HUES6 (cell line): ENCODE measurements at regions not wholly inside any gene's neighbourhood (a gene's known extent, or its start where the extent isn't known, plus 50 kb on each side); places are given as distances from the start of the nearest gene placed in this dataset.
"Not testable (repeated sequence)": the region's sequence is repeated elsewhere in the genome, so short reads cannot be mapped to it uniquely, and the experiment has no call there.

Source experiments
- H3K27ac ChIP-seq: 2 replicates; pipeline ENCODE4 v1.7.0; 2013; ENCODE audit warnings: low read depth, mild to moderate bottlenecking, low read length, inconsistent platforms
- H3K27me3 ChIP-seq: 2 replicates; pipeline ENCODE4 v1.6.1; 2013; ENCODE audit warnings: low read length; ENCODE audit not compliant: control insufficient read depth, insufficient read depth
- H3K36me3 ChIP-seq: 2 replicates; pipeline ENCODE4 v1.6.1; 2013; ENCODE audit warnings: low read length; ENCODE audit not compliant: control insufficient read depth, insufficient read depth
- H3K4me1 ChIP-seq: 2 replicates; pipeline ENCODE4 v1.6.1; 2013; ENCODE audit warnings: low read length; ENCODE audit not compliant: control insufficient read depth, insufficient read depth
- H3K4me3 ChIP-seq: 2 replicates; pipeline ENCODE4 v1.5.1; 2013; ENCODE audit warnings: low read depth, low read length
- H3K9ac ChIP-seq: one replicate; pipeline ENCODE4 v1.6.1; 2013; ENCODE audit warnings: mild to moderate bottlenecking, low read length
- H3K9me3 ChIP-seq: 2 replicates; pipeline ENCODE4 v1.6.1; 2013; ENCODE audit warnings: low read depth, low read length; ENCODE audit not compliant: control insufficient read depth, insufficient read depth

GRCh38 chr3:70506775-70507174 lies 194.3 kb upstream of the MDFIC2 start:
- Histone ChIP-seq H3K4me1 (no peaks in the 10 kb centered on the region; the same call in 1 of the 2 replicates), H3K9ac (no peak overlapping the region), H3K4me3 (no peak overlapping the region), H3K36me3 (no peaks in the 10 kb centered on the region), H3K27me3 (no peaks in the 10 kb centered on the region), H3K9me3 (no peaks in the 10 kb centered on the region), H3K27ac (no peak overlapping the region)

GRCh38 chr3:70501561-70501960 lies 189.1 kb upstream of the MDFIC2 start:
- H3K27ac ChIP-seq, result no peak overlapping the region

GRCh38 chr3:70488816-70489215 lies 176.4 kb upstream of the MDFIC2 start:
- H3K27me3 ChIP-seq, result no peaks in the 10 kb centered on the region
- H3K27ac ChIP-seq, result no peak overlapping the region
- H3K36me3 ChIP-seq, result no peaks in the 10 kb centered on the region
- H3K4me3 ChIP-seq, result no peak overlapping the region
- H3K9ac ChIP-seq, result no peak overlapping the region
- peaks cover 17% of the 10 kb centered on the region; the same call in 1 of the 2 replicates for H3K4me1 ChIP-seq
- H3K9me3 ChIP-seq, result no peaks in the 10 kb centered on the region

More at GRCh38 chr3:70501561-70501960, 189.1 kb upstream of the MDFIC2 start:
- Histone ChIP-seq H3K4me3 (no peak overlapping the region), H3K36me3 (no peaks in the 10 kb centered on the region), H3K9ac (no peak overlapping the region), H3K4me1 (no peaks in the 10 kb centered on the region), H3K9me3 (no peaks in the 10 kb centered on the region), H3K27me3 (no peaks in the 10 kb centered on the region)

GRCh38 chr3:70488131-70488530 lies 175.7 kb upstream of the MDFIC2 start:
- H3K4me3 ChIP-seq, result no peak overlapping the region
- H3K27ac ChIP-seq, result no peak overlapping the region
- no peak overlapping the region for H3K9ac ChIP-seq
- H3K27me3 ChIP-seq, result no peaks in the 10 kb centered on the region
- H3K9me3 ChIP-seq, result no peaks in the 10 kb centered on the region
- peaks cover 17% of the 10 kb centered on the region; the same call in 1 of the 2 replicates for H3K4me1 ChIP-seq
- no peaks in the 10 kb centered on the region for H3K36me3 ChIP-seq

GRCh38 chr3:70486414-70487017 lies 174.1 kb upstream of the MDFIC2 start:
- Histone ChIP-seq H3K4me1 (peaks cover 17% of the 10 kb centered on the region; the same call in 1 of the 2 replicates), H3K9me3 (no peaks in the 10 kb centered on the region), H3K27me3 (no peaks in the 10 kb centered on the region), H3K9ac (no peak overlapping the region), H3K4me3 (no peak overlapping the region), H3K27ac (no peak overlapping the region), H3K36me3 (no peaks in the 10 kb centered on the region)

- no peaks in the 10 kb centered on the region for H3K36me3 ChIP-seq
- H3K4me3 ChIP-seq, result no peak overlapping the region
- peaks cover 31% of the 10 kb centered on the region for H3K9me3 ChIP-seq
- H3K9ac ChIP-seq, result no peak overlapping the region
- H3K4me1 ChIP-seq, result peaks cover 12% of the 10 kb centered on the region; the same call in 1 of the 2 replicates
- no peak overlapping the region for H3K27ac ChIP-seq
- H3K27me3 ChIP-seq, result no peaks in the 10 kb centered on the region
Measured at GRCh38 chr3:70476174-70476573, 163.7 kb upstream of the MDFIC2 start.

- H3K9ac ChIP-seq, result no peak overlapping the region
- no peak overlapping the region for H3K4me3 ChIP-seq
- H3K27ac ChIP-seq, result no peak overlapping the region
- no peaks in the 10 kb centered on the region for H3K27me3 ChIP-seq
- peaks cover 12% of the 10 kb centered on the region; the same call in 1 of the 2 replicates for H3K4me1 ChIP-seq
- H3K9me3 ChIP-seq, result peaks cover 3% of the 10 kb centered on the region
- H3K36me3 ChIP-seq, result no peaks in the 10 kb centered on the region
Measured at GRCh38 chr3:70471464-70472342, 159.3 kb upstream of the MDFIC2 start.

- no peaks in the 10 kb centered on the region for H3K36me3 ChIP-seq
- no peak overlapping the region for H3K27ac ChIP-seq
- H3K4me3 ChIP-seq, result no peak overlapping the region
- H3K9me3 ChIP-seq, result peaks cover 13% of the 10 kb centered on the region
- H3K27me3 ChIP-seq, result no peaks in the 10 kb centered on the region
- no peaks in the 10 kb centered on the region for H3K4me1 ChIP-seq
- no peak overlapping the region for H3K9ac ChIP-seq
Measured at GRCh38 chr3:70466096-70466495, 153.7 kb upstream of the MDFIC2 start.

- no peaks in the 10 kb centered on the region for H3K27me3 ChIP-seq
- no peak overlapping the region for H3K9ac ChIP-seq
- H3K4me1 ChIP-seq, result no peaks in the 10 kb centered on the region
- H3K27ac ChIP-seq, result no peak overlapping the region
- H3K9me3 ChIP-seq, result peaks cover 19% of the 10 kb centered on the region
- H3K36me3 ChIP-seq, result no peaks in the 10 kb centered on the region
- H3K4me3 ChIP-seq, result no peak overlapping the region
Measured at GRCh38 chr3:70464876-70465275, 152.4 kb upstream of the MDFIC2 start.

GRCh38 chr3:70464465-70464864 lies 152.0 kb upstream of the MDFIC2 start:
- no peak overlapping the region for H3K27ac ChIP-seq

GRCh38 chr3:70450220-70450619 lies 137.8 kb upstream of the MDFIC2 start:
- H3K27ac ChIP-seq, H3K4me3 ChIP-seq, H3K9ac ChIP-seq, H3K9me3 ChIP-seq, H3K36me3 ChIP-seq, H3K27me3 ChIP-seq, H3K4me1 ChIP-seq: not testable (repeated sequence)

More at GRCh38 chr3:70464465-70464864, 152.0 kb upstream of the MDFIC2 start:
- Histone ChIP-seq H3K9me3 (peaks cover 19% of the 10 kb centered on the region), H3K36me3 (no peaks in the 10 kb centered on the region), H3K4me1 (no peaks in the 10 kb centered on the region), H3K4me3 (no peak overlapping the region), H3K27me3 (no peaks in the 10 kb centered on the region), H3K9ac (no peak overlapping the region)
